GM03348 (cell line): ENCODE measurements at regions not wholly inside any gene's neighbourhood (a gene's known extent, or its start where the extent isn't known, plus 50 kb on each side); places are given as distances from the start of the nearest gene placed in this dataset.
A peak's percentile ranks its signal among the peaks of the same experiment; 100 is the strongest.

Experiments used
- DNase-seq: peaks from one replicate; pipeline ENCODE4 v3.0.0; 2012; ENCODE audit warnings: low spot score

DNA sequence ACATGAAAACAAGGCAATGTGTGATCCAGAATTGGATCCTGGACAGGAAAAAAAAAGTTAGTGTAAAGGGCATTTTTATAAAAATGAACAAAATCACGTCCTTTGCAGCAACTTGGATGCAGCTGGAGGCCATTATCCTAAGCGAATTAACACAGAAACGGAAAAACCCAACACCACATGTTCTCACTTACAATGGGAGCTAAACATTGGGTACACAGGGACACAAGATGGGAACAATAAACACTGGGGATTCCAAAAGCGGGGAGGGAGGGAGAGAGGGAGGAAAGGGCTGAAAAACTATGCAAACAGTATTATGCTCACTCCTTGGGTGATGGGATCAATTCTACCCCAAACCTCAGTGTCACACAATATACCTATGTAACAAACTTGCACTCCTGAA is 91.4 kb upstream of the BTBD3 start:
- no peak for DNase-seq

DNA sequence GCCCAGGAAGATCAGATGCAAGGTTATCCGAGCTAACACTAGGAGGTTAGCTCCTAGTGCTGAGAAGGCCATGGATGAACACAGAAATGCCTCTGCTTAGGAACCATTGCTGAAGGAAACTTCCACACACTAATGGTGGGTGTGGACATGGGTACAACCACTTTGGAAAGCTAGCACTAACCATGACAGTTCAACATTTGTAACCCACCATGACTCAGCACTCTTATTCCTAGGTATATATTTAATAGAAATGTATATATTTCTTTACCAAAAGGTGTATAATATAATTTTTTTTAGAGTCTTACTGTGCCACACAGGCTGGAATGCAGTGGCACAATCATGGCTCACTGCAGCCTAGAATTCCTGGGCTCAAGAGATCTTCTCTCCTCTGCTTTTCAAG is 85.3 kb upstream of the BTBD3 start:
- DNase-seq = no peak

DNA sequence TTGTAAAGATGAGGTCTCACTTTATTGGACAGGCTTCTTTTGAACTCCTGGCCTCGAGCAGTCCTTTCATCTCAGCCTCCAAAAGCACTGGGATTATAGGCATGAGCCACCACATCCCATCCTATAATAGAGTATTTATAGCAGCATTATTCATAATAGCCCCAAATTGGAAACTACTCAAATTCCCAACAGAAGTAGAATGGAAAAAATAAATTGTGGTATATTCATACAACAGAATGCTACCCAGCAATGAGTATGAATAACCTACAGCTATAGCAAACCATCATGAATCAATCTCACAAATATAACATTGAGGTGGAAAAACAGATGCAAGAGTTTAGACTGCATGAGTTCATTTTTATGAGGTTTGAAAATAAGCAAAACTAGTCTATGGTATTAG is 84.8 kb upstream of the BTBD3 start:
- DNase-seq = no peak

DNA sequence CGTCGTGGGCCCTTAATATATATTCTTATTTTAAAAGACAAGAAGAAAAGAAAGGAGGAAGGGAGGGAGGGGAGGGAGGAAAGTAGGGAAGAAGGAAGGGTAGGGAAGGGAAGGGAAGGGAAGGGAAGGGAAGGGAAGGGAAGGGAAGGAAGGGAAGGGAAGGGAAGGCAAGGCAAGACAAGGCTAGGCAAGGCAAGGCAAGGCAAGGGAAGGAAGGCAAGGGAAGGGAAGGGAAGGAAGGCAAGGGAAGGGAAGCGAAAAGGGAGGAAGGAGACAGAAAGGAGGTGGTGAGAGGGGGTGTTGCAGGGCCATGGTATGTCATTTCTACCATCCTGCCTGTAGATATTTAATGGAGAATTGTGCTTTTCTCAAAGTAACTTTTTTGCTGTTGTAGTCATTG is 83.9 kb upstream of the BTBD3 start:
- no peak for DNase-seq

DNA sequence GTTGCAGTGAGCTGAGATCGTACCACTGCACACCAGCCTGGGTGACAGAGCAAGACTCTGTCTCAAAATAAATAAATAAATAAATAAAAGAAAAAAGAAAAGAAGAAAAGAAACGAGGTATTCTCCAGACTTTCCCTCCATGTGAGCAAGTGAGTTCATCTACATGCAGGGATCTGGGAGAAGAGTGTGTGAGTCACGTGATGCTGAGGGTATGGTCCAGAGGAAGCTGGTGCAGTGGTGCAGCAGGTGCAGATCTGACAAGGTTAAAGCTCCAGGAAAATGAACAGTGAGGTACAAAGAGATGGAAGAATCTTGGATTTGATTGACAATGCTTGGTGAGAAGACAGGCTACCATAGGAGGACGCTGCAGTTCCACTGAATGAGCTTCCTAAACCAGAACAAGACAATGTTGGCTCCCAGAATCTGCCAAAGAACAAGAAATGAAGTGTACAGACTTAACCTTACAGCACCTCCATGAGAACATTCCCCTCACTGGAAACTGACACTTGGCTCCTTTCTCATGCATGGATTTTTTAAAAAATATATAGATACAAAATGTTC is 79.5 kb upstream of the BTBD3 start:
- DNase-seq = no peak

DNA sequence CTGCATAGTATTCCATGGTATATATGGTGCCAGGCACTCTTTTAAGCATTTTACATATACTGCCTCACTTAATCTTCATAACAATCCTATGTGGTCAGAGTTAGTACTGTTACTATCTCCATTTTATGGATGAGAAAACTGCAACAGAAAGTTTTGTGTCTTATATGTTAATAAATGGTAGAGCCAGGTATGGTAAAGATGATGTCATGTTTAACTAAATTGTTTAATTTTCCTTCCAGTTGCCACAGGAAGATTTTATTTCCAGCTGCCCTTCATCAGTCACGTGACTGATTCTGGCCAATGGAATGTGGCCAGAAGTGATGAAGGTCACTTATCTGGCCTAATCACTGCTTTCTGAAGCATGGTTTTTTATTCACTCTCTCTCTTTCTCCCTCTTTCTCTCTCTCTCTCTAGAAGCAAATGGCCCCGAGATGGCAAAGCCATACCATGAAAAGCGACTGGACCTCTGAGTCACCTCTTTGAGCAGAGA is 75.7 kb upstream of the BTBD3 start:
- DNase-seq = no peak

DNA sequence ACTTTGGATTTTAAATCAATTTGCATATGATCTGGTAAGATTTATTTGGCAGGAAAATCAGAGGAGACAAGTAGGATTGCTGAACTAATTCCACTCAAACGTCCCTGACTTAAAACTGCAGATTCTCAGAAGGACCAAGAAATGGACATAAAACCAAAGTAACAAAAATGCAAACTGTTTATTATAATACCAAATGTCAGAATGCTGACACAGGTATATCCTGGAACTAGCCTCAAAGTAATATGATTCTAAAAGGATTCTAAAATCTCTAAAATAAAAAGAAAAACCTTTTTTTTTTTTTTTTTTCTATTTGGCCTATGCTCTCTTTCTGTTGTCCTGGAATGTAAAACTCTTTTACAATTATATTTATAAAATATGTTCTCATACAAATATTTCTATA is 74.4 kb upstream of the BTBD3 start:
- DNase-seq = no peak

DNA sequence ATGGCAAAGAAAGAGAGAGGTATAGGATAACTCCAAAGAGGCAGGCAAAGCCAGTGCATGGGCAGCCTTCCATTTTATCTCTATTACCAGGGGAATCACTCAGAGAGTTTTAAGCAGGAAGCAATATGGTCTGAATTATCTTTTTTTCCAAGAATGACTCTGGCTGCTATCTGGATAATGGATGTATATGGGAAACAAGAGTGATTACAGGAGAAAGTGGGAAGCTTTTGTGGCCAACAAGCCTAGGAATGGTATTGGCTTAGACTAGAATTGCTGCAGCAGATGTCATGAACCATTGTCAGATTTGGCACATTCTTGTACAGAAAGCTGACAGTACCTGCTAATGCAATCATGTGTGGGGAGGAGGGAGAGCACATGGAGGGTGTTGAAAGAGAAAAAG is 73.0 kb upstream of the BTBD3 start:
- DNase-seq = peak; percentile 12

DNA sequence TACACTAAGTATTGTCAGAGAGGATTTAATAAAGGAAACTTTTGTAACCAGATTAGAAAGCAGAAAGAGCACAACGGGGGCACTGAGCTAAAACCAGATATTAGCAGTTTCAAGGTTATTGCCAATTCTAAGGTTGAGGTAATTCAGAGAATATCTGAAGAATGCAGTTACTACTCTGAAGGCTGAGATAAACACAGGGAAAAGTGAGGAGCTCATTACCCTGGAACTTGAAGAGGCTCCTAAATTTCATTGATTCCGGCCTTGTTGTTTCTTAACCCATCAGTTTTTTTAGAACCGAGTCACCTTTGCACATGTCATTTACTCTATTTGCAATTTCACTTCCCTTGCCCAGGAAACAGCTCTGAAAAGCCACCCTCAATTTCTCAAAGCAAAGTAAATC is 72.4 kb upstream of the BTBD3 start:
- peak; percentile 19 for DNase-seq

DNA sequence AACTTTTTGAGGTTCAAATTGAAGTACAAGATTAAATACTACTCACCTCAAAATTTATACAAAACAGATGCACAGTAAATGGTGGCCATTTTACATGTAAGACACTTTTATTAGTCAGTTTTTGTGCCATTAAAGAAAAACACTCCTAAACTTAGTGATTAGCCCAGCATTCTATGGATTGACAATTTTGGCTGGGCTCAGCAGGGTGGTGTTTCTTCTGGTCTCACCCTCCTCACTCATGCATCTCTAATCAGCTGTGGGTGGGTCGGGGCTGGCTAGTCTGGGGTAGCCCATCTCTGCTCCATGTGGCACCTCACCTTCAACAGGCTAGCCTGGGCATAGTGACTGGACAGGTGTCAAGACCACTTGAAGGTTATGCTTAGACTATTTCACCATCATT is 71.6 kb upstream of the BTBD3 start:
- no peak for DNase-seq

DNA sequence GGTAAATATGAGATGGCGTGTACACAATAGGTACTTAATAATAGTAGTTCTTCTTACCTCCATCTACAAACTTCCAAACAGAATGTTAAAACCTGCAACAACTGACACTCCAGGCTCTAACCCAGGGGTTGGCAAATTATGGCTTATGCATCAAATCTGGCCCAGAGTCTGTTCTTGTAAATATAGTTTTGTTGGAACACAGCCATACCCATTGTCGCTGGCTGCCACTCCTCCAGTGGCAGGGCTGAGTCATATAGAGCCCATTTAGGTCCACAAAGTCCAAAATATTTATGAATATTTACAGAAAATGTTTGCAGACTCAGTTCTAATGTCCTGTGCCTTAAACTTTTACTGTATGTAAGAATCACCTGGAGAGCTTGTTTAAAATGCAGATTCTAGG is 69.9 kb upstream of the BTBD3 start:
- no peak for DNase-seq

DNA sequence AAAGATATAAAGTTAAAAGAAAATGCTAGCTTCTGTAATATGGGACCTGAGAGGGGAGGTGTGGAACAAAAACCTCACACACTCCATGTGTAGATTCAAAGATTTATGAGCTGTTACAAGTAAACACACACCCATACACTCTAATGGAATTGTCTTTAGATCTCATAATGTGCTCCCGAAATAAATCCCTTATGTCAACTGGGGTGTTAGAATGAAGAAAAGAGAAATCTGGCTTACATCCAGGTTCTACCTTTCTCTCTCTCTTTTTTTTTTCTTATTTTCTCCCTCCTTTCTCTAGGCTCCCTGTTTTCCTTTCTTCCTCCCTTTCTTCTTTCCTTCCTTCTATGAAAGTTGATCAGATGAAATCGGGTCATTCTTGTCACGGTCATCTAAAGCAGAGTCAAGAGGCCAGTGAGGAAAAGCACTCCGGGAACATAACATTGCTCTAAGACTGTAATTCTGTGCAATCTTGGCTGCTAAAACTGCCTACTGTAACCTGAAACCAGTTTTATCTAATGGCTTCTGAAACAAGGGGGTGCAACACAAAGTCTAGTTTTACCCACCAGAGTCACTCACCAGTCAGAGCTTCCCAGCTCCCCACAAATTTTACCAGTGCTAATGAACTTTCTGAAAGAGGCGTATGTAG is 68.3 kb upstream of the BTBD3 start:
- no peak for DNase-seq

DNA sequence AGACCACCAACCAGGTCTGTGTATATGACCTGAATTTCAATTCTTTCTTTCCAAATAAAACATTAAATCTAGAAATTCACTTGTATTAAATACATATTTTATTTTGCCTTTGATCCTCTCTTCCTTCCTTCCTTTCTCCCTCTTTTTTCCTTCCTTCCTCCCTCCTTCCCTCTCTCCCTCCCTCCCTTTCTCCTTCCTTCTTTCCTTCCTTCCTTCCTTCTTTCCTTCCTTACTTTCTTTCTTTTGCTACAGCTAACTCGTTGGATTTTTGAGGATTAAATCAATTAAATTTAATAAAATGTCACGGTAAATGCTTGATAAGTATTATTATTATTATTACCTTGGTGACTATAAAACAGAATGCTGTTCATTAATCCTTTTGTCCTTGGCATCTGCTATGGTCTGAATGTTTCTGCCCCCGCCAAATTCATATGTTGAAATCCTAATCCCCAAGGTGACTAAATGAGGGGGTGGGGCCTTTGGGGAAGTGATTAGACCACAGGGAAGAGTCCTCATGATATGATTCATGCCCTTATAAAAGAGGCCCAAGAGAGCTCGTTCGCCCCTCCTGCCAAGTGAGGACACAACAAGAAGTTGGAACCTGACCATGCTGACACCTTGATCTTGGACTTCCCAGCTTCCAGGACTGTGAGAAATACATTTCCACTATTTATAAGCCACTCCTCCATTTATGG is 67.6 kb upstream of the BTBD3 start:
- peak; percentile 11 for DNase-seq

DNA sequence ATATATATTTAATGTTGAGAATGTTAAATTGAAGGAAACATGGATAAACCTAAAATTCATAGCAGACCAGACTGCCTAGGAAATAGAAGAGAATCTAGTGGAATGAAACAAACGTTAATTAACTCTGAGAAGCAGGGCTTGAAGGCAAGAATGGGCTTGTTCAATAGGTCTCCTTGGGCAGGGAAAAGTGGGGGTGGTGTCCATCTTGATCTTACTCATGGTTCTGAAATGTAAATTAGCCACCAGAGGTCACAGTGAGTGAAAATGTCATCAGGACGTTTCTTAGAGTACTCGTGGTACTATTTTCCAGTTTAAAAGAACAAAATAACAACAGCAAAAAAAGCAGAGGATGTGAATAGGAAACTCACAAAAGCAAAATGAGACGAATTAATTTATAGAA is 66.8 kb upstream of the BTBD3 start:
- peak; percentile 13 for DNase-seq

DNA sequence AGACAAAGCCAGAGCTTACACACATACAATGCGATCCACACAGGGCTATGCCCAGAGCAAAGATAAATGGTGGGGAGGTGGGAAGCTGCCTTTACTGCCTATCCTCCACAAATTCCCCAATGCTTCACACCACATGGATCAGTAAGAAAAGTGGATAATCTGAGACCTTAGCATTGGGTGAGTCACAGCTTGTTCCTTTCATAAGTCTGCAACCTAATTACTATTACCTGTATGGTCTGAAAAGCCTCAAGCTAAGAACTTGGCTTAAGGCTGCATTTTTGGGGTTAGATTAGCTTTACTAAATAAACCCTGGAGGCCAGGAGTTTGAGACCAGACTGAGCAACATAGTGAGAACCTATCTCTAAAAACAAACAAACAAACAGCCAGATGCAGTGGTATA is 66.0 kb upstream of the BTBD3 start:
- no peak for DNase-seq

DNA sequence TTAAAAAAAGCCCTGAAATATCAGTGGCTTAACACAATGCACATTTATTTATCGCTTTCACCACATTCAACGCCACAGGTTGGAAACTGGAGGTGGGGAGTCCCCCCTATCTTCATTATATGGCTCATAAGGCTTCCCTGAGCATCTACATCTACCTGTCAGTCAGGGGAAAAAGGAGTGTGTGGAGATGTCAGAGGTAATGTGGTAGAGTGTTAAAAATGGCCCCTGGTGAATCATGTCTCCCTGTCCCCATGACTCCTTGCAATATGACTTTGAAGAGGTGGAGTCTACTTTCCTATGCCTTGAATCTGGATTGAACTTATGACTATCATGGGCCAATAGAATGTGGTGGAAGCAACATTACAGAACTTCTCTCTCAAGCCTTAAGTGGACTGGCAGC is 65.5 kb upstream of the BTBD3 start:
- DNase-seq = no peak

DNA sequence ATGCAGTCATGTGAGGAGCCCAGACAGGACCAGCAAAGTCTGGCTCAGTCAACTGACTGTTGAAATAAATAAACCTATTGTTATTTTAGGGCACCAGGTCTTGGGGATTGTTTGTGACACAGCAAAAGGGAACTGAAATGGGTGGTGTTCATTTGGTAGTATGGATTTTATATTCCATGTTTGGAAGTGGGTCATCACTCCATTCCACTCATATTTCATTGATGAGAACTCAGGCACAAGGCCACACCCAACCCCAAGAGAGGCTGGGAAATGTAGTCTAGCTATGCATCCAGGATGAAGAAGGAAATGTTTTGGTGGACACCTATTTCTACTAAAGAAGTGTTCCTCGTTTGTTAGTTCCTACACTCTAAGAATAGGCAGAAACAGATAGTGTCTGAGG is 64.9 kb upstream of the BTBD3 start:
- peak; percentile 22 for DNase-seq

DNA sequence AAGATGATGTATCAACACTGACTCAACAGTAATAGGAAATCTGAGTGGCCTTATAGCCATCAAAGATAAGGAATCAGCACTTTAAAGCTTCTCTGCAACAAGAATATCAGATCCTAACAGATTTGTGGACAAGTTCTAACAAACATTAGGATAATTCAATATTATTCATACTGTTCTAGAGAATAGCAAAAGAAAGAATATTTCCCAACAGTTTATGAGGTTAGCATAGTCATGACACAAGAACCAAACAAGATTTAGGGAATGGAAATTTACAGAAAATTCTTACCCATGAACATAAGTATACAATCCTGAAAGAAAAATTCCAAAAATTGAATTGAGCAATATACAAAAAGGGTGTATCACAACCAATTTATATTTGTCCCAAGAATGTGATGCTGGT is 64.3 kb upstream of the BTBD3 start:
- no peak for DNase-seq

DNA sequence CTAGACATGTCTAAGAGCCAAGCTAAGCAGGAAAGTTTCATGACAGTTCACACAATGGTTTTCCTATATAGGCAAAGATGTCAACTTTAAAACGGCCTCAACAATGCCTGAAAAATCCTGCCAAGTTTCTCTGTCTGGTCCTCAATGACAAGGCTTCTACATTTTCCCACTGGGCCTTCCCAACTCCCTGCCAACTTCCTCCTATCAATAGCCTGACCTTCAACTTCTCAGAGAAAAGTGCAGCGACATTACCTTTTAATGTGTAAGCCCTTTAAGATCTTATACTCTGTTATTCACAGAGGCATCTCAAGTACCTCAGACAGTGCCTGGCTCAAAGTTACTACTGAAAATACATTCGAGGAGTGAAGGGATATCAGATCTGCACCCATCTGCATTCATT is 56.2 kb upstream of the BTBD3 start:
- DNase-seq = no peak

DNA sequence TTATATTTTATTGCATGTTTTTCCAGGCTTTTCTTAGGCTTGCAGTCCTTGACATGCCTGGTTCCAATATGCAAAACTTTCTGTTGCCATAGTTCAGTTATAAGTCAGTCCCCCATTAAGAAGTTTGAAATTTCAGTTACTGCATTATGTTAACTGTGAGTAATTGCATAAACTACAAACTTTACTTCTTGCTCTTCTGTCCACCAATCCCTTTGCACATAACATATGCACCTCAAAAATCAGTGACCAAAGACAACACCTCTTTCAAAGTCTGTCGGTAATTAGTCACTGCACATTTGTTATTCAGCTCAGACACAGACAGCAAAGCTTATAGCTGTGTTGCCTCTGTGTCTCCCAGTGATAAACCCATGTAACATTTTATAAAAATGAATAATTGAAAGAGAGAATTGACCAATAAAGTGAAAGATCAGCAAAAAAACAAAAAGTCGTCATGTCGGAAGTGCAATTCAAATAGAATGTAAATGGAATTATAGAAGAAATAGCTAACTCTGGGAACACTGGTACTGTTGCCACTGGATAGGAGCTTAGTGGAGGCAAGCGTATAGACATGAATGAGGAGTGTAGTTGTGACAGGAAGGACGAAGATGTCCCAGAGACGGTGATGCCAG is 50.3 kb upstream of the BTBD3 start:
- DNase-seq = no peak
